ENCODE measurements at regions not wholly inside any gene's neighbourhood (a gene's known extent, or its start where the extent isn't known, plus 50 kb on each side); places are given as distances from the start of the nearest gene placed in this dataset.
"Not testable (repeated sequence)": the region's sequence is repeated elsewhere in the genome, so short reads cannot be mapped to it uniquely, and the experiment has no call there.

DNA sequence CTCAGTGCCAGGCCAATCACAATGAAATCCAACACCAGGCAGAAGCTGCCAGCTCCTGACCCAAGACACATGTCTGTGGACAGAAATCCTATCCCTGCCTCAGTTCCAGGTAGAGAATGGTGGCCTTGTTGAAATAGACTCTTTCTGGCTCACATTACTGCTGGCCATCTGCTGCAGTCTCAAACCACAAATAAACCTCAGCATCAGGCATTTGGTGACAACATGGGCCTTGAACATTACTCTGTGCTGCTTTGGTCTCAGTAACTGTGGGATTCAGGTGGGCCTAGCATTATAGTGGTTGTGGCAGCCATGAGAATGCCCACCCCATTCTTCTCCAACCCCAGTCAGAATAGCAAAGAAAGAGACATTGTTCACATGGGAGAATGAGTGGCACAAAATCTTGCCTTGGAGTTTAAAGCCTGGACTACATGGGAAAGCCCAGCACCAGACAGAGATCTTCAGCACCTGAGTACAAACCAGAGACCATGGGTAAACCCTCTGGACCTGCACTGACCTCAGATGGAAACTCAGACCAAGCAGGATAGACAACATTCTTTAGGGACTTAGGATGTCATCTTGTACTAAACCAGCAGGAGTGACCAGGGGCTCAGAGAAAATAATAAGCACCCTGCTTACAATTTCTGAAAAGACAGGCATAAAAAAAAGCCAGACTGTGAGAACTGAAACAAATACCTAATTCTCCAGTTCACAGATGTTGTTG lies 50.4 kb upstream of the TRAM1L1 start:
- no peak for DNase-seq (ENCODE audit: low spot score)

DNA sequence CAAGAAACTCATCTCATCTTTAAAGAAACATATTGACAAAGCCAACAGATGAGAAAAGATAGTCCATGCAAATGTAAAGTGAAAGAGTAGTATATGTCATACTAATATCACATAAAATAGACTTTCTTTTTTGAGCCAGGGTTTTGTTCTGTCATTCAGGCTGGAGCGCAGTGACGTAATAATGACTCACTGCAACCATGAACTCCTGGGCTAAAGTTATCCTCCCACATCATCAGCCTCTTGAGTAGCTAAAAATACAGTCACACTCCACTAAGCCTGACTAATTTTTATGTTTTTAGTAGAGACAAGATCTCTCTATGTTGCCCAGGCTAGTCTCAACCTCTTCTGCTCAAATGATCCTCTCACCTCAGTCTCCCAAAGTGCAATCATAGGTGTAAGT lies 51.8 kb upstream of the TRAM1L1 start:
- no peak for DNase-seq (ENCODE audit: low spot score)

DNA sequence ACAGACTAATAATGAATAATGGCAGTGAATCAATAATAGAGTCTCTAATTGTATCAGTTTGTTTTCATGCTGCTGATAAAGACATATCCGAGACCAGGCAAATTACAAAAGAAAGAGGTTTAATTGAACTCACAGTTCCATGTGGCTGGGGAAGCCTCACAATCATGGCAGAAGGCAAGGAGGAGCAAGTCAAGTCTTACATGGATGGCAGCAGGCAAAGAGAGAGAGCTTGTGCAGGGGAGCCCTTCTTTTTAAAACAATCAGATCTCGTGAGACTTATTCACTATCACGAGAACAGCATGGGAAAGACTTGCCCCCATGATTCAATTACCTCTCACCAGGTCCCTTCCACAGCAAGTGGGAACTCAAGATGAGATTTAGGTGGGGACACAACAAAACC lies 53.4 kb upstream of the TRAM1L1 start:
- not testable (repeated sequence) for DNase-seq (ENCODE audit: low spot score)

DNA sequence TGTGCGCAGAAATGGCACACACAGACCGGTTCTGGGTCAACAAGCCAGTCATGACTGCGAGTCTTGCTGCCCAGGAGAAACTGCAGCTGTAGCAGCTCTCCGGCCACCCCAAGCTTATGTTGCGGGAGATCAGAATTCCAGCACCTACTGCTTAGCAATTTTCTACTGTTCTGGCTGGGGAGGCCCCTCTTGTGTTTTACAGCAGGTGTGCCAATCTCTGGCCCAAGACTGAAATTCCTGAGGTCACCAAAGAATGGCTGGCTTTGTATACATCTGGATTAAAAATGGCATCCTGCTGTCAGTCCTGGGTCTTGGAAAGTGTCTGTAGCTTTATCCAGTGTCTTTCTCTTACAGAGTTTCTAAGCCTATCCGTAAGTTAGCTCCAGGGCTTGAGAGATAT lies 68.9 kb upstream of the TRAM1L1 start:
- DNase-seq (ENCODE audit: low spot score) = no peak

DNA sequence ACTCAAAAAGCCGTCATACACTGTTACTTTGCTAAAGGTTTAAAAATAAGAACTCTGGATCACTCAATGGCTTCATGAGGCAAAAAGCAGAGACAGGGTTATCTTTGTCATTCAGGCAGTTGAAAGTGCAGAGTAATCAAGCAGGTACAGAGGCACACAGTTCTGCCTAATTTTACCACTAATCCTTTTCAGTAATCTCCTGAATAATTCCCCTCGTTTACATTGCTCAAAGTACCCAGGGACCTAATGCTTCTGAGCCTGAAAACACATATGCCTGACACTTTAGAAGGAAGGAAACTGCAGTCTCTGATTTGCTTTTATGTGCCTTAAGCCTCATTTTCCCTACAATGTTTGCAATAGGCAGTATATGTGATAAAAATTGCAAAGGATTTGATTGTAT lies 71.4 kb upstream of the TRAM1L1 start:
- DNase-seq (ENCODE audit: low spot score) = no peak

DNA sequence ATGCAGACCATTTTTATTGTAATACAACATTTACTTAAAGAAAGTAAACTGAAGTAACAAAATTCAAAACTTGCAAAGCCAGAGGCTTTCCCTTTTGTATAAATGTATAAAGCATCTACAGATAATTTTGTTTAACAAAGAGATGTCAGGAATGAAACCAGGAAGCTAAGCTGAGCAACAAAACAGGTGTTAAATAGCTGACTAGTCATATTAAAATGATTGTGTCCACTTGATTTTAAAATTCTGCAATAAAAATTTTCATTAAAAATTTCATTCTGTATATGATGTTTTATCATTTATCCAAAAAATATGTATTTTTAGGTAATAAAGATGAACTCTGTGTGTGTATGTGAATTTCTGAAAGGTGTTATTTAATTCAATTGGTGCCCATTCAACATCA lies 72.0 kb upstream of the TRAM1L1 start:
- DNase-seq (ENCODE audit: low spot score) = no peak

DNA sequence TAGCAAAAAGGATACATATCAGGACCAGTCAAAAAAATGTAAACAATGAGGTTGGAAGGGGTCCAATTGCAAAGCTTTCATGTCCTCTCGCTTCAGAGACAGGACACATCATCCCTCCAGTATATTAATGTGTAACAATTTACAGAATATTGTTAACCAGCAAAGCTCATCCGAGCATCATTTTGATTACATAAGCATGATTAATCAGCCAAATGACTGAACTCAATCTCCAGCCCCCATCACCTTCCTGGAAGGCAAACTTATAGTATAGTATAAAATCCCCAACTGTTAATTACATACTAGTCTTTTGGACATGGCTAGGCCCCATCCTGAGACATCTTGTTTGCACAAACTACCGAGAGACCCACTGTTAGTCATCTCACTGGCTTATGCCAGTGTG lies 77.6 kb upstream of the TRAM1L1 start:
- no peak for DNase-seq (ENCODE audit: low spot score)

DNA sequence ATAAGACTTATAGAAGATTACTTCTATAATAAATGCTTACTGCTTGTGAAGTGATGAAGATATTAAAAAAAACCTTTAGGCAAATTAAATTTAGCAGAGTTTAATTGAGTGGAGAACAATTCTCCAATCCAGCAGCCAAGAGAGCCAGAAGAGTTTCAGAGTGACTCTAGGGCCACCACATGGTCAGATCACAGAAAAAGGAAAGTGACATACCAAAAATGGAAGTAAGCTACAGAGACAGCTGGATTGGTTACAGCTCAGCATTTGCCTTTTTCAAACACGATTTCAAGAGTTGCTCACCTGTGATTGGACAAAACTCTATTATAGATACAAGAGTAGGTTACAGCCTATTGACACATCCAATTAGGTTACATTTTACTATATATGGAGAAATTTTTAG lies 79.0 kb upstream of the TRAM1L1 start:
- DNase-seq (ENCODE audit: low spot score) = no peak

DNA sequence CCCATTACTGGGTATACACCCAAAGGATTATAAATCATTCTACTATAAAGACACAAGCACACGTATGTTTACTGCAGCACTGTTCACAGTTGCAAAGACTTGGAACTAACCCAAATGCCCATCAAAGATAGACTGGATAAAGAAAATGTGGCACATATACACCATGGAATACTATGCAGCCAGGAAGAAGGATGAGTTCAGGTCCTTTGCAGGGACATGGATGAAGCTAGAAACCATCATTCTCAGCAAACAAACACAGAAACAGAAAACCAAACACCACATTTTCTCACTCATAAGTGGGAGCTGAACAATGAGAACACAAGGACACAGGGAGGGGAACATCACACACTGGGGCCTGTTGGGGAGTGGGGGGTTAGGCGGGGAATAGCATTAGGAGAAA lies 90.0 kb upstream of the TRAM1L1 start:
- not testable (repeated sequence) for DNase-seq (ENCODE audit: low spot score)

DNA sequence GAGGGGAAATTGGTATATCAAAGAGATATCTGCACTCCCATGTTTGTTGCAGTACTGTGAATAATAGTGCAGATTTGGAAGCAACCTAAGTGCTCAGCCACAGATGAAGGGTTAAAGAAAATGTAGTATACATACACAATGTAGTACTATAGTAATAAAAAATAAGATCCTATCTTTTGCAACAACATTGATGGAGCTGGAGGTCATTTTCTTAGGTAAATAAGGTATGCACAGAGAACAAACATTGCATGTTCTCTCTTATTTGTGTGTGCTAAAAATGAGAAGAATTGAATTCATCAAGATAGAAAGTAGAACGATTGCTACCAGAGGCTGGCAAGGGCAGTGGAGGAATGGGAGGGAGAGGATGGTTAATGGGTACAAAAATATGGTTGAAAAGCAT lies 117.9 kb upstream of the TRAM1L1 start:
- DNase-seq (ENCODE audit: low spot score) = no peak

DNA sequence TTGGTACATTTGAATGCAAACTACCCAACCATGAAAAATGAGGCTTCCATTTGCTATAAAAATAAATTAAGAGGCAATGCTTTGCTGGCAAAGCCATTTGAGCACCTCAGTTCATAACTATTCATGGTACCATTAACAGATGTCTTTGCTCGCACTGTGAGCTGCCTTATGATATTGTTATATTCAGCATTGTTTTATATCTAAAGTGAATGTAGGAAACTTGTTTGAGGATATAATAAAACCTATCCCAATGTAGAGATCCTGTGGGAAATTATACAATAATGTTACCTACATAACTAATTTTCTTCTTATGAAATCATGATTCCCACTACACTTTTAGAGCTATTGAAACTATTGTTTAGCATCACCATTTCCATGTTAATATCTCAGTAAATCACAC lies 125.2 kb upstream of the TRAM1L1 start:
- DNase-seq (ENCODE audit: low spot score) = no peak

DNA sequence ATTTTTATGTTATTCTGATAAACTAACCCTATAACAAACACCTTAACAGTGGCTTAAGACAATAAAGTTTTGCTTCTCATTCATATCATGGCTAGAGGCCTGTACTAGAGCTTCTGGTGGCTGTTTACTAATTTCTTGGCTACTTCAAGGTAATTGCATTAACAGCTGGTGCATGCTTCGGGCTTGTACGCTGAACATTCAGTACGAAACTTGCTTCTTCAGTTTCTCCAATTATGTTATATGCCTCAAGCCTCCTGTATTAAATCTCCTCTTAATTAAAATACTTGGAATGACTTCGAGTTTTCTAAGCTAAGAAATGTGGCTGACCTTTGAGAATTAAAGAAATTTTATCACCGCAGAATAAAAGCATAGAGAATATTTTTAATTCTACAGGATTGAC lies 138.9 kb upstream of the TRAM1L1 start:
- DNase-seq (ENCODE audit: low spot score) = no peak

DNA sequence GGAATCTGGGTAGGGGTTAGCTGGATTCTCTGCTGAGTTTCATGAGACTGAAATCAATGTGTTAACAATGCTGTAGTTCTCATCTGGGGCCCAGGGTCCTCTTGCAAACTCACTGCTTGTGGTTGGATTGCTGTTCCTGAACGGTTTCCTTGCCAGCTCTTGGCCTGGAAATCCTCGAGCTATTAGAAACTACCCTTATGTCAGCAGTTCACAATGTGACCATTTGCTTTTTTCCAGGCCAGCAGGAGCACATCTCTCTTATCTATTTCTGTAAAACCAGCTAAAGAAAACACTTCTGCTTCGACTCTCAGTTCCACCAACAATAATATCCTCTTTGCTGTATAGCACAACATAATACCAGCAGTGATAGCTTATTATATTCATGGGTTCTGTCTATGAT lies 140.1 kb upstream of the TRAM1L1 start:
- no peak for DNase-seq (ENCODE audit: low spot score)

DNA sequence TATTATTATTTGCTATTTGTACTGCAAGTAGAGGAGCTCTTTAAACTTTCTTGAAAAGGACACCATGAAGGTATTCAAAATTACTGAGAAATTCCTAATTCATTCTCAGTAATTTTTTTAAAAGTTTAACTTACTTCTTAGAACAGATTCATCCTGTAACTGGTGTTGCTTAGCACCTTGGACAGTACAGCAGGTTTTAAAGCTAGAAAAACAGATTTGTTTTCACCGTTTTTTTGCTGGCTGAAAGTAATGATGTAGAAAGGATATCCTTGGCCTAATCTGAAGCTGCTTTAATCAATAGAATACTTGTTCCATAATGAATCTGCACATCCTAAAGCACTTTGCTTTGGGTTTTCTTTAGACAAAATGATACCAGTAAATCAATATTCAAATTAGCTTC lies 142.5 kb upstream of the TRAM1L1 start:
- no peak for DNase-seq (ENCODE audit: low spot score)

DNA sequence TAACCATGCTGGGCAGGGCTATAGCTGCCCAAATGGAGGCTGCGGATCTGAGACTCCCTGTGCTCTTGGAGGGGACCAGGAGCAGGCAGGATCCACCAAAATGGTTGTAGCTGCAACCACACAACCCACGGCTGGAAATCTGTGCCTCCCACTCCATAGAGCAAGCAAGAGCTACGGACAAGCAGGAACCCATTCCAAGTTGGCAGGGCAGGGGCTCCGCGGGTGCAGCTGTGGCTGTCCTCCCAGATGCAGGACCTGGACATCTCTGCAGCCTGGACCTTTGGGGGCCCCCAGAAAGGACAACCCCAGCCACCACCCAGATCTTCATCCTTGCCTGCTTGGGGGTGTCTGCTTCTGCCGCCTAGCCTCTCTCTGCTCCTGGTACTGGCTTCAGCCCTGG lies 154.1 kb upstream of the TRAM1L1 start:
- no peak for DNase-seq (ENCODE audit: low spot score)

DNA sequence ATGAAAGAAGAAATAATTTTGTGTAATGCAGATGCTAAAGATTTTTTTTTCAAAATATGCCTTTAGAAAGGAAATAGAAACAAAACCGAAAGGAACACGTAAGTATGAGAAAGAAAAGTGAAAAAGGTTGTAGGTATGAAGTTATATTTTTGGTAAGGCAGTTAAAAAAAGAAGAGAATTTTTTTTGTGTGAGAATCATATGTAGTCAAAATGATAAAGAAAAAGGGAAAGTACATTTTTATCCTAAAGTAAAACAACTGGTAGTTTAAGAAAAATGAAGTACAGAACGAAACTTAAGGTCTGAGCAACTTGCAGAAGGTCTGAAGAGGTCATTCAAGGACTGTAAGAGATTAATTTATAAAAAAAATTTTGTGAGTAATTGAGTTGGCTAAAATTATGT lies 164.0 kb upstream of the TRAM1L1 start:
- no peak for DNase-seq (ENCODE audit: low spot score)

DNA sequence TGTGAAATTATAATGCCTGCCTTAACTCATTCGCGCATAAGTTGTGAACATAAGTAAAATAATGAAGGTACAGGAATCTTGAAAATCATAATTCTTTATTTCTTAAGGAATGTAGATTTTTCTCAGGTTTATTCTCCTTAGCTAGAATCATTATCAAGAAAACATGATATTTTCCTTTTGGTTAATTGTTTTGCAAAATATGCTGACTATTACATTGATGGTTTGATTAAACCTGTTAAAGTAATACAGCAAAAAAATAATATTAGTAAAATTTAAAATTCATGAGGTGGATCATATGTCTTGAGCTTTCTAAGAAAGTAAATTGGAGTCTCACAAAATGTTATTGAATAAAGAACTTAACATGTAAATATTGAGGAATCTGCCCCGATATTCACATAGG lies 178.7 kb upstream of the TRAM1L1 start:
- no peak for DNase-seq (ENCODE audit: low spot score)

DNA sequence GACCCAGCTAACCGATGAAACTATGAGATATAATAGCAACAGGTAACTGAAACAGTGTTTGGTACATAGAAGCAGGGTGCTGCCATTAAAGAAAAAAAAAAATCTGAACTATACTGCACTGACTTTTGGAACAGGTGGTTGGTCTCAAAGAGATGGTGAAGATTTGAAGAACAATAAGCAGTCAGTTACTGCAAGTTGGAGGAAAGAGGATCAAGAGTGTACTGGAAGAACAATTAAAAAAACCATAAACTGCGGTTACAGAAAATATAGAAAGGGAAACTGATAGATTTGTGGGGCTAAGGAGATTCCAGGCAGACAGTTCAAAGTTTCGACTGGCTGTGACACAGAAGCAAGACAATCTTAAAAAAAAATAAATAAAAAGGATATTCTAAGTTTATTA lies 181.9 kb upstream of the TRAM1L1 start:
- DNase-seq (ENCODE audit: low spot score) = no peak

DNA sequence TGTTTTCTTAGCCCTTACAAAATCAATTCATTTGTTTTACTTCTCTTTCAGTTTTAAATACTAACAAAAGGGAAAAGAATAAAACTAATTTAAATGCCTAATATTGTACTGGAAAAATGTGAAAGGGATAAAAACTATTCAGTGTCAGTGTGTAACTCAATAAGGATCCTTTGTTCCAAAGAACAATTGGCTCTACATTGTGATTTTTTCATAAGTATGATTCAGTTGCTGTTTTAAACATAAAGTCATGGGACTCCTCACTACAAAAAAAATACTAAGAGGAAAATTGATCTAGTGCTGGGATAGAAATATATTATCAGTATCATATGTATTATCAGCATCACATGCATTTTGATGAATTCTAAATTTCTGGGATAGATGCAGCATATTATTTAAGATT lies 199.4 kb upstream of the TRAM1L1 start:
- no peak for DNase-seq (ENCODE audit: low spot score)

DNA sequence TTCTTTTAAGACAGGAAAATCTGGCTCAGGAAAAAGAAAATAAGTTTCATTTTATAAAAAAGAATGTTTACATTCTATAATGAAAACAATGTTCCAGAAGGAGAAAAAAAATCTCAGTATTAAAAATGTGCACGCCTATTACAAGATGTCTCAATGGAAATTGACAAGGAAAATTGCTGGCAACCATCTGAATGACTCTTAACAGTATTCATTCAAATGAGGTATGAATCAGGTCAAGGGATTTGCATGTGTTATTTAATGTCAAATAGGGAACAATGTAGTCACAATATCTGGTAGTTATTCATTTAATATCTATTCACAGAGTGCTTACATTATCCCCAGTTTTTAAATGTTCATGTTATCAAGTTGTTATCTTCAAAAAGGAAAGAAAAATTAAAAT lies 208.4 kb upstream of the TRAM1L1 start:
- no peak for DNase-seq (ENCODE audit: low spot score)

DNA sequence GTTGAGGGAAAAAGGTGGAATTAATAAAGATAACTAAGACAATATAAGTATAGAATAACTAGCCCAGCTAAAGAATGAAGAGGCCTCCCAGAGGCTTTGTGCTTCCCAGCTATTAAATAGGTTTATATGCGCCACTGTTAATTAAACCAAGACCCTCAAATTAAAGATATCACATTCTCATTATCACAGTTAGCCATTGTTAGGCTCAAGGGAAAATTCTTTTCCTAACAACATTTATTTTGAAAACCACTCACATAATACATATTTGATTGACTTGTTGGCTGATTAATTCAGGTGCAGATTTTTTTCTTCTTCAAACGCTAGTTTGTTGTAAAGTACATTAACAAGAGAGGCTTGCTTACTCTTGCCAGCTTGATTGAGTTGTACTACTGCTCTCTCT lies 216.8 kb upstream of the TRAM1L1 start:
- no peak for DNase-seq (ENCODE audit: low spot score)

DNA sequence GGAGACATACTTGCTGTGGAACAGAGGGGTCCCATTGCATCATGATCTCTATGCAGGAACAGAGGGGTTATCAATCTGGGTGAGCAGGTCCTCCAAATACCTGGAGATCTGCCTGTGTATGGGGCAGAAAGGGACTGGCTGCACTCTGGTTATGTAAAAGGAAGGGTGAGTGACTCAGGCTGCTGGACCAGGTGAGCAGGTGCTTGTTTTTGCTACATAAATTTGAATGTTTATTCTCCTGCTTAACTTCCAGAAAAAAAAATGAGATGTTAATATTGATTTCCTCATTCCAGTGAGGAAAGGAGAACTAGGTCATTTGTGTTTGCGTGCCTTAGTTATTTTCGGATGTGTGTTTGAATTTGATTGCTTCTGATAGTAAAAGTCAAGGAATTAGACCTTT lies 225.8 kb upstream of the TRAM1L1 start:
- DNase-seq (ENCODE audit: low spot score) = no peak

DNA sequence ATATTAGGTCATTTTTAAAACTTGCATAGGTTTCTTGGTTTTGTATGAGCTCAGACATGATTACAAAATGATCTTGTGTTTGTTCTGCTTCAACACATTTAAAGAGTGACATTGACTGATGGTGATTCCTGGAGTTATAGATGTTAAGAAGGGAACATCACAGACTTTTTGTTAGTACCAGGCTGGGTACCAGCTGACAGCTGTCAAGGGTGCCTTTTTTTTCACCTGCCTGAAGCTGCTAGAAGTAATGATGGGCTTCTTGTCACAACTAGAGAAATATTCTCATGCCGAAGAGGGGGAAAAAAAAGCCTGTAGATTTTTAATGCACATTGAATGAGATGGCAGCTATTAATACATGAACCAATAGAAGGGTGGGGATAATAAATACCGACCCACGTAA lies 226.6 kb upstream of the TRAM1L1 start:
- DNase-seq (ENCODE audit: low spot score) = no peak

DNA sequence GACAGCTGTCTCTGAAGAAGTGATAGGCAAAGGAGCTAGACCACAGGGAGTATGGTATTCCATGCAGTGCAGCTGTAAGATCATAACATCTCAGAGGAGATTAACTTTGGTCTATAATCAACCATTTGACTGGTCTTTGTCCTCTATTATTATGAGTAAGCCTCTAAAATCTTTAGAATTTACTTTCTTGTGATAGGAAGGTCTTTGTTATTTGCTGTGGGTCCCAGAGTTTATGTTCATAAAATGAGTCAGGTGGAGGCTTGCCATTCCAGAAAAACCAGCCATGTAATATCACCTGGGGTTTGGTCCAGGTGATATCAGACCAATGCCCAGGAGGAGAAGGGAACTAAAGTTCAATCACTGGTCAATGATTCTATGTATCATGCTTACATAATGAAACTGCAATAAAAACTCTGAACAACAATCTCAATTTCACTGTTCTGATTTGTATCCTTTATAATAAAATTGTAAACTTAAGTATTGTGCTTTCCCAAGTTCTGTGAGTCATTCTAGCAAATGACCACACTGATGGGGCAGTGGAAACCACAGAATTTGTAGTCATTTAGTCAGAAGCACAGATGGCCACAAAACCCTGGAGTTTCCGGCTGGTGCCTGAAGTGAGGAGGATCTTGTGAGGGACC lies 239.6 kb upstream of the TRAM1L1 start:
- peak; percentile 81 for DNase-seq (ENCODE audit: low spot score)
